H1 (cell line): ENCODE measurements at regions not wholly inside any gene's neighbourhood (a gene's known extent, or its start where the extent isn't known, plus 50 kb on each side); places are given as distances from the start of the nearest gene placed in this dataset.

ENCODE experiments used
- ASH2L ChIP-seq: fragments of 200-600, 300-600 bp; sonication (generic); IDR thresholded peaks from one replicate; pipeline ENCODE4 v1.7.1; 2017; ENCODE audit warnings: low read length
- E2F6 ChIP-seq: IDR thresholded peaks from 2 replicates; pipeline ENCODE4 v1.6.1; 2012; ENCODE audit warnings: inconsistent platforms
- FOSL1 ChIP-seq: IDR thresholded peaks from 2 replicates; pipeline ENCODE4 v1.6.1; 2011; ENCODE audit warnings: mild to moderate bottlenecking, low read depth, low read length, moderate library complexity; ENCODE audit not compliant: insufficient read depth
- MAFK ChIP-seq: IDR thresholded peaks from 2 replicates; pipeline ENCODE4 v1.6.1; 2012; ENCODE audit warnings: low read depth, mild to moderate bottlenecking, improper control_type of control experiment, low read length
- PHF8 ChIP-seq: fragments of 200-600 bp; sonication (generic); conservative IDR thresholded peaks from 2 replicates; pipeline ENCODE4 v1.7.1; 2012; ENCODE audit warnings: low read depth, mild to moderate bottlenecking, inconsistent platforms, low read length, moderate library complexity
- POLR2AphosphoS5 ChIP-seq: IDR thresholded peaks from 2 replicates; pipeline ENCODE4 v1.6.1; 2011; ENCODE audit warnings: low read depth, low read length
- RBBP5 ChIP-seq: IDR thresholded peaks from 2 replicates; pipeline ENCODE4 v1.7.1; 2012; ENCODE audit warnings: low read depth, mild to moderate bottlenecking, inconsistent platforms, low read length, moderate library complexity, borderline replicate concordance
- RFX5 ChIP-seq: IDR thresholded peaks from 2 replicates; pipeline ENCODE4 v1.6.1; 2011; ENCODE audit warnings: low read depth, low read length, improper control_type of control experiment, borderline replicate concordance
- YY1 ChIP-seq: IDR thresholded peaks from 2 replicates; pipeline ENCODE4 v1.6.1; 2011; ENCODE audit warnings: low read depth, mild to moderate bottlenecking, low read length
- ZNF274 ChIP-seq: IDR thresholded peaks from 2 replicates; pipeline ENCODE4 v1.7.0; 2012; ENCODE audit warnings: low read length, borderline replicate concordance; ENCODE audit errors: extremely low read depth

- TF ChIP-seq E2F6 (no peak), POLR2AphosphoS5 (no peak), MAFK (no peak), YY1 (no peak), PHF8 (no peak), ASH2L (no peak), ZNF274 (no peak), RBBP5 (no peak), FOSL1 (no peak), RFX5 (no peak)
Observed at GRCh38 chr3:192055946-192056345, 595.0 kb downstream of the PYDC2 start.
